B cell (primary cell): ENCODE measurements at regions not wholly inside any gene's neighbourhood (a gene's known extent, or its start where the extent isn't known, plus 50 kb on each side); places are given as distances from the start of the nearest gene placed in this dataset.

ENCODE experiments used
- ATAC-seq: fragments of 200-7000 bp; cut with Tn5 transposase; one replicate; pipeline ENCODE4 v1.10.0; 2021; ENCODE audit warnings: low read depth, mild to moderate bottlenecking, moderate number of reproducible peaks, moderate library complexity
- CTCF ChIA-PET: fragments of 350-600 bp; sonication (Branson Sonifier 250); formaldehyde crosslinking; loops from one replicate; lab custom pipeline; 2021; ENCODE audit warnings: antibody characterized with exemption, inconsistent platforms; lab: Charles Lee
- POLR2A ChIA-PET: fragments of 350-600 bp; sonication (Branson Sonifier 250); formaldehyde crosslinking; loops from one replicate; lab custom pipeline; 2021; ENCODE audit warnings: antibody characterized with exemption; lab: Charles Lee
- DNase-seq: peaks from one replicate; pipeline ENCODE4 v3.0.0; 2013
- H2AFZ ChIP-seq: 2 replicates; pipeline ENCODE4 v1.6.1; 2012; ENCODE audit warnings: mild to moderate bottlenecking, low read depth, low read length; ENCODE audit not compliant: insufficient read depth, poor library complexity, severe bottlenecking
- H3K27ac ChIP-seq, 2 donors: 1 replicate in 1 of 2; 2 replicates in 1 of 2; pipeline ENCODE4 v1.5.1; 2012 to 2013; ENCODE audit warnings: low read length in 2 of 2, mild to moderate bottlenecking in 2 of 2, moderate library complexity in 1 of 2
- H3K27me3 ChIP-seq, 4 experiments: fragments of 200-600 bp in 1 of 4; sonication (generic) in 1 of 4; replicated peaks in 1 of 4; 1 replicate in 2 of 4; 2 replicates in 2 of 4; pipeline versions ENCODE4 v1.6.1 to v1.7.0; 2013 to 2016; ENCODE audit warnings: low read length in 3 of 4, mild to moderate bottlenecking in 2 of 4, mixed read lengths in 1 of 4, moderate library complexity in 1 of 4; ENCODE audit not compliant: insufficient read depth in 4 of 4, control insufficient read depth in 3 of 4; ENCODE audit errors: control extremely low read depth in 1 of 4
- H3K36me3 ChIP-seq, 2 experiments: replicated peaks in 1 of 2; 1 replicate in 1 of 2; 2 replicates in 1 of 2; pipeline versions ENCODE4 v1.6.1 to v1.7.1; 2013; ENCODE audit warnings: low read length in 1 of 2; ENCODE audit not compliant: insufficient read depth in 2 of 2, control insufficient read depth in 1 of 2; ENCODE audit errors: control extremely low read depth in 1 of 2, extremely low read depth in 1 of 2
- H3K4me1 ChIP-seq, 2 donors: fragments of 200-600 bp in 1 of 2; sonication (generic) in 1 of 2; 1 replicate in 1 of 2; 2 replicates in 1 of 2; pipeline versions ENCODE4 v1.5.1 to v1.6.1; 2013 to 2017; ENCODE audit warnings: low read length in 2 of 2; ENCODE audit not compliant: control insufficient read depth in 2 of 2, insufficient read depth in 2 of 2
- H3K4me2 ChIP-seq: replicated peaks from 2 replicates; pipeline ENCODE3; 2012; ENCODE audit warnings: mild to moderate bottlenecking, low read depth, low read length; ENCODE audit not compliant: poor library complexity, severe bottlenecking
- H3K4me3 ChIP-seq, 5 experiments: fragments of 200-600 bp in 1 of 5; sonication (generic) in 1 of 5; 1 replicate in 3 of 5; 2 replicates in 2 of 5; pipeline versions ENCODE4 v1.5.1 to v1.7.0; 2011 to 2016; ENCODE audit warnings: low read length in 4 of 5, mild to moderate bottlenecking in 4 of 5, low read depth in 2 of 5, control low read depth in 1 of 5, moderate library complexity in 1 of 5; ENCODE audit not compliant: insufficient read depth in 1 of 5; ENCODE audit errors: control extremely low read depth in 1 of 5, extremely low read depth in 1 of 5
- H3K79me2 ChIP-seq: fragments of 200-600 bp; sonication (generic); one replicate; pipeline ENCODE4 v1.6.0; 2016; ENCODE audit warnings: low read length; ENCODE audit not compliant: control insufficient read depth, insufficient read depth
- H3K9ac ChIP-seq: fragments of 200-600 bp; sonication (generic); 2 replicates; pipeline ENCODE4 v1.6.1; 2017; ENCODE audit warnings: mild to moderate bottlenecking, low read length, moderate library complexity
- H3K9me3 ChIP-seq, 3 donors: one replicate each; pipeline versions ENCODE4 v1.6.1 to v1.7.1; 2013; ENCODE audit warnings: low read length in 2 of 3; ENCODE audit not compliant: control insufficient read depth in 2 of 3, insufficient read depth in 1 of 3; ENCODE audit errors: control extremely low read depth in 1 of 3
- H4K20me1 ChIP-seq: 2 replicates; pipeline ENCODE4 v1.6.0; 2012; ENCODE audit warnings: mild to moderate bottlenecking, low read length; ENCODE audit not compliant: insufficient read depth, control insufficient read depth, poor library complexity, severe bottlenecking
- H3K27ac Mint-ChIP-seq: one replicate; pipeline ENCODE4 v1.8.0; 2021; ENCODE audit warnings: mixed read lengths
- H3K27me3 Mint-ChIP-seq: one replicate; pipeline ENCODE4 v1.8.0; 2021; ENCODE audit warnings: mixed read lengths
- H3K4me1 Mint-ChIP-seq: one replicate; pipeline ENCODE4 v1.8.0; 2021; ENCODE audit warnings: mixed read lengths
- H3K4me3 Mint-ChIP-seq: one replicate; pipeline ENCODE4 v1.8.0; 2021; ENCODE audit warnings: mixed read lengths
- H3K9me3 Mint-ChIP-seq: one replicate; pipeline ENCODE4 v1.8.0; 2022; ENCODE audit warnings: mixed read lengths; ENCODE audit not compliant: insufficient read depth
- CTCF ChIP-seq: fragments of 200-600 bp; IDR thresholded peaks from one replicate; pipeline ENCODE4 v1.8.0; 2022; ENCODE audit warnings: antibody characterized with exemption, mild to moderate bottlenecking
- EZH2 ChIP-seq: IDR thresholded peaks from 2 replicates; pipeline ENCODE4 v1.6.1; 2012; ENCODE audit warnings: borderline replicate concordance, low read depth, mild to moderate bottlenecking, moderate library complexity, low read length; ENCODE audit not compliant: insufficient read depth, poor library complexity, severe bottlenecking
- WGBS: methylation state at CpG from one replicate; pipeline ENCODE4 v1.1.5; 2013; ENCODE audit warnings: missing lambda C conversion rate; ENCODE audit not compliant: insufficient coverage; 5-methylcytosine and 5-hydroxymethylcytosine counted together
- intact Hi-C: fragments of 100-400 bp; cut with micrococcal nuclease; formaldehyde crosslinking; loops from one replicate; pipeline ENCODE4 v1.10.0; 2022

GRCh38 chr7:132733860-132734259 lies 157.6 kb upstream of the PLXNA4 start:
- ATAC-seq = no peak
- TF ChIP-seq EZH2 (no peak), CTCF (no peak)
- 99% methylated on average over 7 of the region's 9 CpGs for WGBS
- Mint-ChIP-seq H3K27me3 (peaks cover 12% of the 10 kb centered on the region), H3K4me1 (no peaks in the 10 kb centered on the region), H3K4me3 (no peak overlapping the region), H3K9me3 (no peaks in the 10 kb centered on the region), H3K27ac (no peak overlapping the region)
- no peak overlapping the region for H2AFZ ChIP-seq
- H3K9me3 ChIP-seq = peaks cover 0 to 5% (median 0%) of the 10 kb centered on the region in 3 donors
- H3K27me3 ChIP-seq = peaks cover 0 to 3% (median 1%) of the 10 kb centered on the region in 4 experiments
- H3K4me2 ChIP-seq = no peak overlapping the region
- H3K4me1 ChIP-seq = no peaks in the 10 kb centered on the region
- POLR2A ChIA-PET = no interaction called here
- no peaks in the 10 kb centered on the region for H4K20me1 ChIP-seq
- no peak overlapping the region for H3K4me3 ChIP-seq
- no peak overlapping the region for H3K27ac ChIP-seq
- no peaks in the 10 kb centered on the region for H3K36me3 ChIP-seq
- H3K9ac ChIP-seq = no peak overlapping the region
- intact Hi-C loops = no loop called here
- CTCF ChIA-PET = no interaction called here
- H3K79me2 ChIP-seq = no peaks in the 10 kb centered on the region
- DNase-seq = no peak

- DNase-seq (no peak), ATAC-seq (no peak)
- Histone ChIP-seq H3K27me3 (peaks cover 0 to 3% (median 1%) of the 10 kb centered on the region in 4 experiments), H3K4me1 (no peaks in the 10 kb centered on the region), H3K9ac (no peak overlapping the region), H3K79me2 (no peaks in the 10 kb centered on the region), H3K4me3 (no peak overlapping the region), H3K4me2 (no peak overlapping the region), H4K20me1 (no peaks in the 10 kb centered on the region), H3K27ac (no peak overlapping the region), H3K9me3 (peaks cover 0 to 8% (median 0%) of the 10 kb centered on the region in 3 donors), H3K36me3 (no peaks in the 10 kb centered on the region), H2AFZ (no peak overlapping the region)
- no peaks in the 10 kb centered on the region for H3K4me1 Mint-ChIP-seq
- no peak overlapping the region for H3K27ac Mint-ChIP-seq
- no peaks in the 10 kb centered on the region for H3K9me3 Mint-ChIP-seq
- peaks cover 12% of the 10 kb centered on the region for H3K27me3 Mint-ChIP-seq
- intact Hi-C loops = no loop called here
- CTCF ChIA-PET = no interaction called here
- POLR2A ChIA-PET = no interaction called here
- TF ChIP-seq EZH2 = no peak
- no peak for TF ChIP-seq CTCF
- H3K4me3 Mint-ChIP-seq = no peak overlapping the region
- no CpG with 5 or more reads among the region's 8 CpGs for WGBS
Observed at GRCh38 chr7:132732321-132732865, 156.1 kb upstream of the PLXNA4 start.
